ENCODE measurements at regions not wholly inside any gene's neighbourhood (a gene's known extent, or its start where the extent isn't known, plus 50 kb on each side); places are given as distances from the start of the nearest gene placed in this dataset.

- H3K4me1 Mint-ChIP-seq: no peaks in the 10 kb centered on the region
- Histone ChIP-seq H3K27me3 (ENCODE audit: insufficient read depth, low read length, poor library complexity, severe bottlenecking) (no peaks in the 10 kb centered on the region), H3K4me1 (ENCODE audit: insufficient read depth, low read length) (no peaks in the 10 kb centered on the region), H3K36me3 (ENCODE audit: insufficient read depth, low read length) (no peaks in the 10 kb centered on the region), H3K9me3 (ENCODE audit: low read length) (no peaks in the 10 kb centered on the region), H3K4me3 (ENCODE audit: low read length) (no peak overlapping the region), H3K27ac (ENCODE audit: low read depth, low read length) (no peak overlapping the region)
- no peak overlapping the region for H3K27ac Mint-ChIP-seq
- H3K27me3 Mint-ChIP-seq: no peaks in the 10 kb centered on the region
- no peak overlapping the region for H3K4me3 Mint-ChIP-seq
- ChIA-PET POLR2A (no interaction called here), CTCF (no interaction called here)
- H3K9me3 Mint-ChIP-seq: peaks cover 0 to 18% (median 0%) of the 10 kb centered on the region in 5 donors
- no peak for DNase-seq
- H3K36me3 Mint-ChIP-seq: no peaks in the 10 kb centered on the region
These were observed 56.2 kb upstream of the PEX5L start for GRCh38 chr3:180092889-180093288.

- H3K4me1 ChIP-seq (ENCODE audit: insufficient read depth, low read length): no peaks in the 10 kb centered on the region
- H3K27me3 ChIP-seq (ENCODE audit: insufficient read depth, low read length, poor library complexity, severe bottlenecking): no peaks in the 10 kb centered on the region
- DNase-seq: no peak
- H3K36me3 Mint-ChIP-seq: no peaks in the 10 kb centered on the region
- no peaks in the 10 kb centered on the region for H3K27me3 Mint-ChIP-seq
- no peaks in the 10 kb centered on the region for H3K9me3 ChIP-seq (ENCODE audit: low read length)
- no peaks in the 10 kb centered on the region for H3K36me3 ChIP-seq (ENCODE audit: insufficient read depth, low read length)
- H3K9me3 Mint-ChIP-seq: peaks cover 0 to 18% (median 0%) of the 10 kb centered on the region in 5 donors
- H3K27ac Mint-ChIP-seq: no peak overlapping the region
- H3K4me3 Mint-ChIP-seq: no peak overlapping the region
- CTCF ChIA-PET: no interaction called here
- POLR2A ChIA-PET: no interaction called here
- H3K4me1 Mint-ChIP-seq: no peaks in the 10 kb centered on the region
- H3K27ac ChIP-seq (ENCODE audit: low read depth, low read length): no peak overlapping the region
- no peak overlapping the region for H3K4me3 ChIP-seq (ENCODE audit: low read length)
These were observed 56.8 kb upstream of the PEX5L start for GRCh38 chr3:180093535-180093934.

GRCh38 chr3:180097626-180098025, 60.9 kb upstream of the PEX5L start:
- H3K27me3 ChIP-seq (ENCODE audit: insufficient read depth, low read length, poor library complexity, severe bottlenecking): no peaks in the 10 kb centered on the region
- Mint-ChIP-seq H3K27me3 (peaks cover 0 to 1% of the 10 kb centered on the region in 2 donors), H3K27ac (no peak overlapping the region), H3K4me3 (no peak overlapping the region), H3K4me1 (no peaks in the 10 kb centered on the region), H3K9me3 (peaks cover 0 to 8% (median 0%) of the 10 kb centered on the region in 5 donors), H3K36me3 (no peaks in the 10 kb centered on the region)
- H3K4me1 ChIP-seq (ENCODE audit: insufficient read depth, low read length): no peaks in the 10 kb centered on the region
- ChIA-PET POLR2A (no interaction called here), CTCF (no interaction called here)
- no peak overlapping the region for H3K27ac ChIP-seq (ENCODE audit: low read depth, low read length)
- DNase-seq: no peak
- H3K36me3 ChIP-seq (ENCODE audit: insufficient read depth, low read length): no peaks in the 10 kb centered on the region
- no peak overlapping the region for H3K4me3 ChIP-seq (ENCODE audit: low read length)
- H3K9me3 ChIP-seq (ENCODE audit: low read length): no peaks in the 10 kb centered on the region

- Histone ChIP-seq H3K4me1 (ENCODE audit: insufficient read depth, low read length) (no peaks in the 10 kb centered on the region), H3K27me3 (ENCODE audit: insufficient read depth, low read length, poor library complexity, severe bottlenecking) (no peaks in the 10 kb centered on the region), H3K27ac (ENCODE audit: low read depth, low read length) (no peak overlapping the region), H3K36me3 (ENCODE audit: insufficient read depth, low read length) (no peaks in the 10 kb centered on the region), H3K9me3 (ENCODE audit: low read length) (no peaks in the 10 kb centered on the region), H3K4me3 (ENCODE audit: low read length) (no peak overlapping the region)
- Mint-ChIP-seq H3K27me3 (peaks cover 0 to 4% of the 10 kb centered on the region in 2 donors), H3K27ac (no peak overlapping the region), H3K9me3 (no peaks in the 10 kb centered on the region), H3K36me3 (no peaks in the 10 kb centered on the region), H3K4me3 (no peak overlapping the region), H3K4me1 (no peaks in the 10 kb centered on the region)
- ChIA-PET CTCF (no interaction called here), POLR2A (no interaction called here)
- DNase-seq: no peak
These were observed 65.4 kb upstream of the PEX5L start for GRCh38 chr3:180102134-180102533.

GRCh38 chr3:180102604-180103003, 65.9 kb upstream of the PEX5L start:
- Histone ChIP-seq H3K4me3 (ENCODE audit: low read length) (no peak overlapping the region), H3K36me3 (ENCODE audit: insufficient read depth, low read length) (no peaks in the 10 kb centered on the region), H3K27me3 (ENCODE audit: insufficient read depth, low read length, poor library complexity, severe bottlenecking) (no peaks in the 10 kb centered on the region), H3K27ac (ENCODE audit: low read depth, low read length) (no peak overlapping the region), H3K4me1 (ENCODE audit: insufficient read depth, low read length) (no peaks in the 10 kb centered on the region), H3K9me3 (ENCODE audit: low read length) (no peaks in the 10 kb centered on the region)
- POLR2A ChIA-PET: no interaction called here
- Mint-ChIP-seq H3K27me3 (peaks cover 0 to 4% of the 10 kb centered on the region in 2 donors), H3K9me3 (no peaks in the 10 kb centered on the region), H3K27ac (no peak overlapping the region), H3K36me3 (no peaks in the 10 kb centered on the region), H3K4me1 (no peaks in the 10 kb centered on the region), H3K4me3 (no peak overlapping the region)
- no peak for DNase-seq
- CTCF ChIA-PET: no interaction called here

- Mint-ChIP-seq H3K4me3 (no peak overlapping the region), H3K27me3 (no peaks in the 10 kb centered on the region), H3K4me1 (no peaks in the 10 kb centered on the region), H3K27ac (no peak overlapping the region), H3K36me3 (no peaks in the 10 kb centered on the region), H3K9me3 (peaks cover 0 to 2% (median 0%) of the 10 kb centered on the region in 5 donors)
- Histone ChIP-seq H3K4me3 (ENCODE audit: low read length) (no peak overlapping the region), H3K27me3 (ENCODE audit: insufficient read depth, low read length, poor library complexity, severe bottlenecking) (no peaks in the 10 kb centered on the region), H3K9me3 (ENCODE audit: low read length) (no peaks in the 10 kb centered on the region), H3K36me3 (ENCODE audit: insufficient read depth, low read length) (no peaks in the 10 kb centered on the region), H3K27ac (ENCODE audit: low read depth, low read length) (no peak overlapping the region), H3K4me1 (ENCODE audit: insufficient read depth, low read length) (no peaks in the 10 kb centered on the region)
- POLR2A ChIA-PET: no interaction called here
- no peak for DNase-seq
- CTCF ChIA-PET: no interaction called here
These were observed 79.5 kb upstream of the PEX5L start for GRCh38 chr3:180116203-180116602.

GRCh38 chr3:180116658-180117057, 79.9 kb upstream of the PEX5L start:
- no peaks in the 10 kb centered on the region for H3K36me3 Mint-ChIP-seq
- Histone ChIP-seq H3K27me3 (ENCODE audit: insufficient read depth, low read length, poor library complexity, severe bottlenecking) (no peaks in the 10 kb centered on the region), H3K4me1 (ENCODE audit: insufficient read depth, low read length) (no peaks in the 10 kb centered on the region), H3K4me3 (ENCODE audit: low read length) (no peak overlapping the region), H3K9me3 (ENCODE audit: low read length) (no peaks in the 10 kb centered on the region), H3K27ac (ENCODE audit: low read depth, low read length) (no peak overlapping the region), H3K36me3 (ENCODE audit: insufficient read depth, low read length) (no peaks in the 10 kb centered on the region)
- ChIA-PET CTCF (no interaction called here), POLR2A (no interaction called here)
- H3K4me1 Mint-ChIP-seq: no peaks in the 10 kb centered on the region
- peaks cover 0 to 5% (median 0%) of the 10 kb centered on the region in 5 donors for H3K9me3 Mint-ChIP-seq
- no peak for DNase-seq
- H3K27me3 Mint-ChIP-seq: no peaks in the 10 kb centered on the region
- H3K27ac Mint-ChIP-seq: no peak overlapping the region
- H3K4me3 Mint-ChIP-seq: no peak overlapping the region

- H3K27me3 ChIP-seq (ENCODE audit: insufficient read depth, low read length, poor library complexity, severe bottlenecking): no peaks in the 10 kb centered on the region
- no peaks in the 10 kb centered on the region for H3K36me3 ChIP-seq (ENCODE audit: insufficient read depth, low read length)
- Mint-ChIP-seq H3K4me1 (no peaks in the 10 kb centered on the region), H3K9me3 (peaks cover 0 to 5% (median 2%) of the 10 kb centered on the region in 5 donors), H3K4me3 (no peak overlapping the region), H3K27me3 (no peaks in the 10 kb centered on the region), H3K36me3 (no peaks in the 10 kb centered on the region), H3K27ac (no peak overlapping the region)
- no peaks in the 10 kb centered on the region for H3K9me3 ChIP-seq (ENCODE audit: low read length)
- CTCF ChIA-PET: no interaction called here
- DNase-seq: no peak
- no peaks in the 10 kb centered on the region for H3K4me1 ChIP-seq (ENCODE audit: insufficient read depth, low read length)
- no peak overlapping the region for H3K4me3 ChIP-seq (ENCODE audit: low read length)
- no peak overlapping the region for H3K27ac ChIP-seq (ENCODE audit: low read depth, low read length)
- POLR2A ChIA-PET: no interaction called here
These were observed 80.8 kb upstream of the PEX5L start for GRCh38 chr3:180117381-180118163.
